ENCODE measurements at regions not wholly inside any gene's neighbourhood (a gene's known extent, or its start where the extent isn't known, plus 50 kb on each side); places are given as distances from the start of the nearest gene placed in this dataset.

DNA sequence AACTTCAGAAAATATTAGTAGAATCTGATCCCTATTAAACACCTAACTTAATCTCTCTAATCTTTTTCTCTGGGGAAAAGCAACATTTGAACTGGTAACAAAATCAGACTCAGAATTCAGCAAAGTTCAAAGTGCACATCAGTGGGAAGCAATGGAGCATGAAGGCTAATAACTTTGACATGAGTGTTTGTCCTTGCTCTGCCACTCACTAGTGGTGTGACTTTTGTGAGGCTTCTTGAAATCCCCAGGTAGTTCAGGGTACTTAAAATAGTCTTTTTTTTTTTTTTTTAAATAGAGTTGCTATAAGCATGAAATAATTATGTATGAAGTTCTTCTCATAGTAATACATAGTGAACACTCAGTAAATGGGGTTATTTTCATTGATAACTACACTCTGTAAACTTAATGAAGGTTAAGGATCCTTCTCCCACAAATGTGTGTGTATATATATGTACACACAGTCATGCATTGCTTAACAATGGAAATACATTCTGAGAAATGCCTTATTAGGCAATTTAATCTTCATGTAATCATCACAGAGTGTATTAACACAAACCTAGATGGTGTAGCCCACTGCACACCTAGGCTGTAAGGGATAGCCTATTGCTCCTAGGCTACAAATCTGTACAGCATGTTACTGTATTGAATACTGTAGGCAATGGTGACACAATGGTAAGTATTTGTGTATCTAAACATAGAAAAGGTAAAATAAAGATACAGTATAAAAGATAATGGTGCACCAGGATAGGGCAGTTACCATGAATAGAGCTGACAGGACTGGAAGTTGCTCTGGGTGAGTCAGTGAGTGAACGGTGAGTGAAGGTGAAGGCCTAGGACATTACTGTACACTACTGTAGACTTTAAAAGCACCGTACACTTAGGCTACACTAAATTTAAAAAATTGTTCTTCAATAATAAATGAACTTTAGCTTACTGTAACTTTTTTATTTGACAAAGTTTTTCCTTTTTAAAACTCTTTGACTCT is 73.3 kb upstream of the HMHB1 start:
- no peak for ATAC-seq
- Mint-ChIP-seq H3K27ac (no peak overlapping the region), H3K9me3 (no peaks in the 10 kb centered on the region), H3K36me3 (no peaks in the 10 kb centered on the region), H3K4me3 (no peak overlapping the region), H3K27me3 (no peaks in the 10 kb centered on the region), H3K4me1 (peaks cover 6% of the 10 kb centered on the region)

DNA sequence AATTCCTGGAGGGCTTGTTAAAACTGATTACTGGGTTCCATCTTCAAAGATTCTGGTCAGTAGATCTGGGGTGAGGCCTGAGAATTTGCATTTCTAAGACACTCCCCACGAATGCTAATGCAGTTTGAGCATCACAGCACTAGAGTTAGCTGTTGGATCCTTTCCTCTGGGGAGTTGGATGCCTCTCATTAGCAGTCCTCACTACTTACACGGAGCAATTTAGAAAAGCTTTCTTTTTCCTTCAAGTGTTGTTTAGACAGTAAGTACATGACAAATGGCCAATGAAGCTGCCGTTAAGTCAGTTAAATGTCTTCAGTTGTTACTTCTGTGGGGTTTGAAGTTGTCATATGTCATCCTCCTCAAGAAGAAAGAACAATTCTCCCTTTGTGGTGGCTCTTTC is 74.9 kb upstream of the HMHB1 start:
- Mint-ChIP-seq H3K4me1 (peaks cover 6% of the 10 kb centered on the region), H3K4me3 (no peak overlapping the region)
- no peak for ATAC-seq

DNA sequence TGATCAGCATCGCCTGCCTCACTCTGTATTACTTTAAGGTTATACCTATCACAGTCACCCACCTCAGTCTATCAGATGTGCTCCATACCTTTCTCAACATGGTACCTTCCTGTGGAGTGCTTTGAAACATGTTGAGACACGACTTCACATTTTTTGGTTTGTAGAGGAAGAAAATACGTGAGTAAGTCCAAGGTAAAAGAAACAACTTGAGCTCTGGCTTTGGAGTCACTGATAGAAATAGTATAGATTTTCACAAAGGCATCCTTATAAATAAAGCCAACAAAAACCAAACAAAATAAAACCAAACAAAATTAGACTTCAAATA is 77.5 kb upstream of the HMHB1 start:
- H3K27ac Mint-ChIP-seq, result no peak overlapping the region
- H3K4me1 Mint-ChIP-seq, result no peaks in the 10 kb centered on the region
- H3K4me3 Mint-ChIP-seq, result no peak overlapping the region
- ATAC-seq, result no peak
- no peaks in the 10 kb centered on the region for H3K9me3 Mint-ChIP-seq
- peaks cover 9% of the 10 kb centered on the region for H3K27me3 Mint-ChIP-seq
- H3K36me3 Mint-ChIP-seq, result no peaks in the 10 kb centered on the region

More for the DNA sequence above, 74.9 kb upstream of the HMHB1 start:
- Mint-ChIP-seq H3K27ac (no peak overlapping the region), H3K9me3 (no peaks in the 10 kb centered on the region), H3K27me3 (no peaks in the 10 kb centered on the region), H3K36me3 (no peaks in the 10 kb centered on the region)

DNA sequence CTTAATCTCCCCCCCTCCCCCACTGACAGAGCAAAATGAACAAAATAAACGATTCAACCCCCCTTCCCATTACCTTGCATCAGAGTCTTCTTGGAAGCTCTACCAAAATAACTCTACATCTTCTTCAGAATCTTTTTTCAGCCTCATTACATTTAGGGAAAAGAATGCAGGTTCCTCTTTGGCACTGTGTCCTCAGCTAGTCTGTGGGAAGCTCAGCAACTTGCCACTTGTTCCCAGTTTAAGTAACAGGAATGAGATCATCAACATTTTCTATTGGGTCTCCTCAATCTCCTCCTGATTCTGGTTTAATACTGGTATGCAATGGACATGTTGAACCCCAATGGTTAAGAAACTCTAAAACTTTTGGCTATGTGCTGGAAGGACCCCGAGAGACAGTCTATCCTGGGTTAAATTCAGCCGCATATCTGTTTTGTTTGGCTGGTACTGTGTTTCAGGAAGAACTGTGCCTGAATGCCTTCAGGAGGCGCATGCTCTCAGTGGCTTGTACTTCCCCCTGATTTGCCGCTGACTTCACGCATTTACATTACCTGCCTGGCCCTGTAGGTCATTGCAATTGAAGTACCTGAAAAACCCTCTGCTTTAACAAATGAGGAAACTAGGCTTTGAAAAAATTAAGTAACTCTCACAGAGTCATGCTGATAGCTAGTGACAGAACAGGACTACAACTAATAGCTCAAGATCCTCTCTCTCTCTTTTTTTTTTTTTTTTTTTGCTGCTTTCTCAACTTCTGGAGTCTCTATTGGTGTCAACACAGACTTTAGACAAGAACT is 78.1 kb upstream of the HMHB1 start:
- no peaks in the 10 kb centered on the region for H3K36me3 Mint-ChIP-seq
- no peak for ATAC-seq
- H3K4me1 Mint-ChIP-seq, result no peaks in the 10 kb centered on the region
- no peak overlapping the region for H3K4me3 Mint-ChIP-seq
- no peak overlapping the region for H3K27ac Mint-ChIP-seq
- H3K27me3 Mint-ChIP-seq, result peaks cover 9% of the 10 kb centered on the region
- H3K9me3 Mint-ChIP-seq, result no peaks in the 10 kb centered on the region

DNA sequence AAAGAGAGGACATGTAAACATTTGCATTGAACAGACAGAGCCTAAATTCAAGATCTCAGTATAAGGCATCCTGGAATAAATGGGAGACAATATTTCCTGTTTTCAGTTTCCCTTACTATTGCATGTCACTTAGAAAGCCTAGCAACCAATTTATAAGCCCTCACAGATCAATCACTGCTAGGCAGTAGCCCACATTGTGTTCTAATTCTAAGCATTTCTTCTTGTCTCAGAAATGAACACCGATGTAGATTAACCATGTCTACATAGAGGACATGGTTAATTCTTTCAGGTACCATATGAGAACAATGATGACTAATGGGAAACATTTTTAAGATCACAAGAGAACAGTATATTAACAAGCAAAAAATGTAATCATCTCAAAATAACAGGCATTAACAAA is 79.6 kb upstream of the HMHB1 start:
- Mint-ChIP-seq H3K27ac (no peak overlapping the region), H3K9me3 (no peaks in the 10 kb centered on the region), H3K27me3 (peaks cover 9% of the 10 kb centered on the region)

DNA sequence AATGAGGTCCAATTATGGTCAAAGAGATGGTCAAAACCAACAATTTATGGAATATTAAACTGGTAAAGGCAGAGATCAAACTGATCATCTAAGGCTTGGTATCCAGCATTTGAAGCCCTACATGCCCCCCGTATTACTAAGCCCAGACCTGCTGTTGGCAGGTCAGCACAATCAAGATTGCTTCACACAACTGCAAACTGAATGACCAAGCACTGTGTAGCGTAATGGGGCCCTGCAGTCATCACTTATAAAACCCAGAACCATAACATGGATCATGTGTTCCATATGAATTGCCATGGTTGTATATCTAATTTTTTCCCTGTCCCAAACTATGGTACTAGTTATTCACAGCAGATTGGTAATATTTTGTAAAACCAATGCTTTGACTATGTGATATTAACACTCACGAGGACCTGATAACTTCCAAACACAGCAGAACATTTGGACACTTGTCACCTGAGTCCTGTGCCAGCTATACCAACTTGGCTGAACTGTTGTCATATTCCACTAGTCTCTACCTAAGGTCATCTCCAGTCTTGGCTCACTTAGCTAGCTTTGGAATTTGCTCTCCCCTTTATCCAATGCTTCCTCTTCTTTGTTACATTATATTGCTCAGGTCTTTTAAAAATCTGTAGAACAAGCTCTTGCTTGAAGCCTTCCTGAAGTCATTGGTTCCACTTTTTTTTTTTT is 81.7 kb upstream of the HMHB1 start:
- peaks cover 5% of the 10 kb centered on the region for H3K36me3 Mint-ChIP-seq
- peaks cover 9% of the 10 kb centered on the region for H3K27me3 Mint-ChIP-seq
- H3K4me3 Mint-ChIP-seq, result no peak overlapping the region
- H3K4me1 Mint-ChIP-seq, result no peaks in the 10 kb centered on the region
- H3K9me3 Mint-ChIP-seq, result no peaks in the 10 kb centered on the region
- no peak overlapping the region for H3K27ac Mint-ChIP-seq
- no peak for ATAC-seq

More for the DNA sequence above, 79.6 kb upstream of the HMHB1 start:
- H3K36me3 Mint-ChIP-seq, result no peaks in the 10 kb centered on the region
- no peak for ATAC-seq
- no peak overlapping the region for H3K4me3 Mint-ChIP-seq
- H3K4me1 Mint-ChIP-seq, result no peaks in the 10 kb centered on the region

DNA sequence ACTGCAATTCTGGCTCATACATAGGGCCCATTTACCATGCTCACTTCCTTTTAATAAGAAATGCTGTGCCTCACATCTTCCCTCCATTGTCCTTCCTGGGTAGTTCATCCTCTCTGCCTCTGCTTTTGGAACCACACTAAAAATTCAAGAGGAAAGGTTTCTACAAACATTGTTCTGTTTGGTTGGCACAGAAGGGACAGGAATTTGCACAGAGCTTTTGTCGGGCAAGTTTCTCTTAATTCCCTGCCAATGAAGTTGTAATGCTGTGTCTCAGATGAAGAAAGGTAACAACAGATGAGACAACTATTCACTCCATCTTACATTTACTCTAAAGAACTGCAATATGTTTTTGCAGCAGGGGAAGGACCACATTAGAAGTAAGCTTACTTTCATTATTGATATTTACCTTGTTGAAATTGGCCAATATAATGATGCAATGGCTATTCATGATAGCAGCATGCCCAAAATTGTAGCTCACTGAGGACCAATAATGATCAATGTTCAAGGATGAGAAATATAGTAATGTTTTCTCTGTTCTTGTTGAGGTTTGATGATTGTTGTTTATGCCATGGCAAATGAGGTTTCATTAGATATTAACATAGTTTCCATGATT is 82.5 kb upstream of the HMHB1 start:
- H3K4me3 Mint-ChIP-seq, result no peak overlapping the region
- H3K9me3 Mint-ChIP-seq, result peaks cover 7% of the 10 kb centered on the region
- no peak overlapping the region for H3K27ac Mint-ChIP-seq
- peaks cover 13% of the 10 kb centered on the region for H3K36me3 Mint-ChIP-seq
- H3K27me3 Mint-ChIP-seq, result peaks cover 9% of the 10 kb centered on the region
- H3K4me1 Mint-ChIP-seq, result no peaks in the 10 kb centered on the region
- no peak for ATAC-seq

DNA sequence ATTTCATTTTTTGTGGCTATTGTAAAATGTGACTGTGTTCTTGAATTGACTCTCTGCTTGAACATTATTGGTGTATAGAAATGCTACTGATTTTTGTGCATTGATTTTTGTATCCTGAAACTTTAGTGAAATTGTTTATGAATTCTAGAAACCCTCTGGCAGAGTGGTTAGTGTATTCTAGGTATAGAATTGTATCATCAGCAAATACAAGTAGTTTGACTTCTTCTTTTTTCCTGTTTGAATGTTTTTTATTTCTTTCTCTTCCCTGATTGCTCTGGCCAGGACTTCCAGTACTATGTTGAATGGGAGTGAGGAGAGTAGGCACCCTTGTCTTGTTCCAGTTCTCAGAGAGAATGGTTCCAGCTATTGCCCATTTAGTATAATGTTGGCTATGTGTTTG is 88.8 kb upstream of the HMHB1 start:
- Mint-ChIP-seq H3K9me3 (peaks cover 11% of the 10 kb centered on the region), H3K4me1 (no peaks in the 10 kb centered on the region), H3K27me3 (no peaks in the 10 kb centered on the region), H3K36me3 (peaks cover 18% of the 10 kb centered on the region), H3K27ac (no peak overlapping the region), H3K4me3 (no peak overlapping the region)
- no peak for ATAC-seq

DNA sequence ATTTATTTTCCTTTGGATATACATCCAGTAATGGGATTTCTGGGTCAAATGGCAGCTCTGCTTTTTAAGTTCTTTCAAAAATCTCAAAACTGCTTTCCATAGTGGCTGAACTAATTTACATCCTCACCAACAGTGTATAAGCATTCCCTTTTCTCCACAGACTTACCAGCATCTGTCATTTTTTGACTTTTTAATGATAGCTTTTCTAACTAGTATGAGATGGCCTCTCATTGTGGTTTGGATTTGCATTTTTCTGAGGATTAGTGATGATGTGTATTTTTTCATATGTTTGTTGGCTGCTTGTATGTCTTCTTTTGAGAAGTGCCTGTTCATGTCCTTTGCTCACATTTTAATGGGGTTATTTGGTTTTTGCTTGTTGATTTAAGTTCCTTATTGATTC is 90.0 kb upstream of the HMHB1 start:
- peaks cover 11% of the 10 kb centered on the region for H3K9me3 Mint-ChIP-seq
- no peaks in the 10 kb centered on the region for H3K27me3 Mint-ChIP-seq
- no peak for ATAC-seq
- no peaks in the 10 kb centered on the region for H3K4me1 Mint-ChIP-seq
- H3K4me3 Mint-ChIP-seq, result no peak overlapping the region
- H3K27ac Mint-ChIP-seq, result no peak overlapping the region
- peaks cover 18% of the 10 kb centered on the region for H3K36me3 Mint-ChIP-seq

DNA sequence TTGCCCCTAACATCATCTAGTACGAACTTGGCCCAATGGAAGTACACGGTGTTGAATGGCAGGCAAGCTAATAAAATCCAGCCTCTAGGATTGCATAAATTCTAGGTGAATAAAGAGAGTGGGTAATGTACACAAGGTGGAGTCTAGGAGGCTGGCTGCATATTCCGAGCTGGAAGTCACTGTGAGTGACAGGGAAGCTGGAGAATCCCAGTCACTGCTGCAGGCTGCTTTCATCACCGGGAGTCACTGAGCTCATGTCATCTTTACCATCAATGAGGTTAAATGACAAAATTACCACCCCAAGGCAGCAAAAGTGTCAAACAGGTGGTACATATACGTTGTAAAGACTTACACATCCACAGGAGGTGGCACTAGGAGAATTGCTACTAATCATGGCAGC is 91.3 kb upstream of the HMHB1 start:
- no peaks in the 10 kb centered on the region for H3K27me3 Mint-ChIP-seq
- peaks cover 11% of the 10 kb centered on the region for H3K9me3 Mint-ChIP-seq
- H3K36me3 Mint-ChIP-seq, result peaks cover 16% of the 10 kb centered on the region
- H3K27ac Mint-ChIP-seq, result no peak overlapping the region
- no peaks in the 10 kb centered on the region for H3K4me1 Mint-ChIP-seq
- peak; percentile 27 for ATAC-seq
- H3K4me3 Mint-ChIP-seq, result no peak overlapping the region

DNA sequence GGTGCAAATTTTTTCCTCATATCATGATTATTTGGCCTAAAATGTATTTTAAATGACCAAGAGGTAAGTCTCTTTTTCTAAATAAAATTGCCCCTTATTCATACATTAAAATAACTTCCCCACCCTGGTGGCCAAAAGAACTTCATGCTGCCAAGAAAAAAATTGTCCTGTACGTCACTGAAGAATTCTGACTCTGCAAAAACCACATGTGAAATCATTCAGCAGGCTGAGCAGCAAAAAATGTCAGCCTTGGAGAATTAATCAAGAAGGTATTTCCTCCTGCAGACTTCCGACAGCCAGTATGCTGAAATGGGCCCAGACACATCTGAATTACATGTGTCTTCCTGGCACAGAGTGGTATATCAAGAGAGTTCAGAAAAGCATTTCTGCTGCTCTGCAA is 94.6 kb upstream of the HMHB1 start:
- Mint-ChIP-seq H3K4me1 (peaks cover 11% of the 10 kb centered on the region), H3K27ac (no peak overlapping the region), H3K27me3 (no peaks in the 10 kb centered on the region), H3K4me3 (no peak overlapping the region), H3K36me3 (no peaks in the 10 kb centered on the region), H3K9me3 (no peaks in the 10 kb centered on the region)
- no peak for ATAC-seq

DNA sequence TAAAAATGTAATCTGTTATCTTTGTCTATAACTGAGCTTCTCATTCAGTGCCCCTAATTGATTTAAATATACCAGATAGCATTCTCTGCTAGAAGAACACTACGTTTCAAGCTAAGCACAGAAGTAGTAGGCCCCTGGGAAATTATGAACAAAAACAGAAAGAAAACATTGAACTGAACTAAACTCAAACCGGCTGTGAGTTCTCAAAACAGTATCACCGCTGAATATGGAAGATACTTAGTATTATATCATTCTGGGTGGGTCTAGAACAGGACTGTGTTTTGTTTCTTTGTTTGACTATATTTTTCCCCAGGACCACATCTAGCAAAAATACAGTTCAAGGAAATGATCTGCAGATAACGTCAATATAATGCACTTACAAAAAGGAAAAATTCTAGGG is 95.1 kb upstream of the HMHB1 start:
- Mint-ChIP-seq H3K36me3 (no peaks in the 10 kb centered on the region), H3K4me3 (no peak overlapping the region), H3K27me3 (no peaks in the 10 kb centered on the region), H3K4me1 (peaks cover 11% of the 10 kb centered on the region), H3K9me3 (no peaks in the 10 kb centered on the region), H3K27ac (no peak overlapping the region)
- ATAC-seq, result no peak

DNA sequence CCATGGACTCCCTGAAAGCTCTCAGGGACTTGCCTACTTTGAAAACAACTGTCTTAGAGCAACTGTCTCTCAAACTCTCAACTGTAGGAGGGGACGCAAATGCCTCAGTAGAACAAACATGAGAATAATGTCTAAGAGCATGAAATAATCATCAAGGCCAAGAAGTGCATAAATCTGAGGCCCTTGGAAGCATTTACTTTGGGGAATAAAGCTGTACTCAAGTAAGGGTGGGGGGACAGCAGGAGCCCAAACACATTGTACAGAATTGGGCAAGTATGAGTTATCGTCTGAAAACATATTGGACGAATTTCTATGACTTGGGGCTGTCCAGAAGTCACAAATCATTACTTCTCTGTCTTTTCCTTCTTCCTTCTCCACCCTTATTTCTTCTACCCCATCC is 96.3 kb upstream of the HMHB1 start:
- H3K4me1 Mint-ChIP-seq, result peaks cover 11% of the 10 kb centered on the region
- H3K27ac Mint-ChIP-seq, result no peak overlapping the region
- no peaks in the 10 kb centered on the region for H3K27me3 Mint-ChIP-seq
- no peak for ATAC-seq
- H3K36me3 Mint-ChIP-seq, result no peaks in the 10 kb centered on the region
- H3K9me3 Mint-ChIP-seq, result no peaks in the 10 kb centered on the region
- no peak overlapping the region for H3K4me3 Mint-ChIP-seq

DNA sequence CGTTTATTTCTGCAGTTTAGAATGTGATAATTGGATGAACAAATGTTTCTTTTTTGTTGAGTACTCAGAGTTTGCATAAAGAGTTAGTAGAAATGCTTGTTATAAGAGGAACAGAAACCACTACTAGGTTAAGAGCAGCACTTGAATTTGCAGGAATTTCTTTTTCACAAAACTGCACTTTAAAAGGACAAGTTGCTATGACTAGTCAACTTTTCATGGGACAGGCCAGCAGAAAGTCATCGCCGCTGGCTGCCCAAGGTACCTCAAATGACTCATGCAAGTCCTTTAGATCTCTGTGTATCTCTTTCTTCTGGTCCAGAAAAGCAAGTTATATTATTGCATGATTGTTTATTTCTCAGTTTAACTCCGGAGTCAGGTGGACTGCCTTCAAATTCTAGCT is 97.3 kb upstream of the HMHB1 start:
- no peaks in the 10 kb centered on the region for H3K36me3 Mint-ChIP-seq
- no peak overlapping the region for H3K4me3 Mint-ChIP-seq
- H3K4me1 Mint-ChIP-seq, result peaks cover 11% of the 10 kb centered on the region
- peak; percentile 68 for ATAC-seq
- no peak overlapping the region for H3K27ac Mint-ChIP-seq
- no peaks in the 10 kb centered on the region for H3K9me3 Mint-ChIP-seq
- no peaks in the 10 kb centered on the region for H3K27me3 Mint-ChIP-seq

All from stimulated activated memory B cell treated with anti-CD40 and anti-IgM and Interleukin-4, amounts not matched to agents 10 μg/mL and 1 μg/mL and 100 μg/mL, for 72 hours (primary cell).